ENCODE measurements at regions not wholly inside any gene's neighbourhood (a gene's known extent, or its start where the extent isn't known, plus 50 kb on each side); places are given as distances from the start of the nearest gene placed in this dataset.

- no peak for TF ChIP-seq CTCF (IDR thresholded peaks at IDR 0.05; ENCODE audit: insufficient read depth, low read length, poor library complexity, severe bottlenecking)
- H3K27me3 ChIP-seq (replicated peaks; ENCODE audit: control insufficient read depth, insufficient read depth, low read length): no peaks in the 10 kb centered on the region
- DNase-seq (ENCODE audit: extremely low read depth, insufficient read length): no peak
- no peak overlapping the region for H3K4me3 ChIP-seq (replicated peaks; ENCODE audit: low read depth, low read length)
- H3K36me3 ChIP-seq (ENCODE audit: control insufficient read depth, insufficient read depth, low read length): no peaks in the 10 kb centered on the region
Measured at GRCh38 chr3:21830541-21830940, 79.5 kb upstream of the ZNF385D start.

GRCh38 chr3:21835264-21835663, 84.3 kb upstream of the ZNF385D start:
- no peak for TF ChIP-seq CTCF (IDR thresholded peaks at IDR 0.05; ENCODE audit: insufficient read depth, low read length, poor library complexity, severe bottlenecking)
- DNase-seq (ENCODE audit: extremely low read depth, insufficient read length): no peak
- Histone ChIP-seq H3K4me3 (replicated peaks; ENCODE audit: low read depth, low read length) (no peak overlapping the region), H3K36me3 (ENCODE audit: control insufficient read depth, insufficient read depth, low read length) (no peaks in the 10 kb centered on the region), H3K27me3 (replicated peaks; ENCODE audit: control insufficient read depth, insufficient read depth, low read length) (no peaks in the 10 kb centered on the region)

- no peak for TF ChIP-seq CTCF (IDR thresholded peaks at IDR 0.05; ENCODE audit: insufficient read depth, low read length, poor library complexity, severe bottlenecking)
- Histone ChIP-seq H3K36me3 (ENCODE audit: control insufficient read depth, insufficient read depth, low read length) (no peaks in the 10 kb centered on the region), H3K27me3 (replicated peaks; ENCODE audit: control insufficient read depth, insufficient read depth, low read length) (no peaks in the 10 kb centered on the region), H3K4me3 (replicated peaks; ENCODE audit: low read depth, low read length) (no peak overlapping the region)
- no peak for DNase-seq (ENCODE audit: extremely low read depth, insufficient read length)
Measured at GRCh38 chr3:21836227-21836626, 85.2 kb upstream of the ZNF385D start.

- H3K27me3 ChIP-seq (replicated peaks; ENCODE audit: control insufficient read depth, insufficient read depth, low read length): no peaks in the 10 kb centered on the region
- no peaks in the 10 kb centered on the region for H3K36me3 ChIP-seq (ENCODE audit: control insufficient read depth, insufficient read depth, low read length)
- no peak for TF ChIP-seq CTCF (IDR thresholded peaks at IDR 0.05; ENCODE audit: insufficient read depth, low read length, poor library complexity, severe bottlenecking)
- no peak overlapping the region for H3K4me3 ChIP-seq (replicated peaks; ENCODE audit: low read depth, low read length)
- no peak for DNase-seq (ENCODE audit: extremely low read depth, insufficient read length)
Measured at GRCh38 chr3:21839176-21839575, 88.2 kb upstream of the ZNF385D start.

- TF ChIP-seq CTCF (IDR thresholded peaks at IDR 0.05; ENCODE audit: insufficient read depth, low read length, poor library complexity, severe bottlenecking): peak; percentile 19
- no peaks in the 10 kb centered on the region for H3K27me3 ChIP-seq (replicated peaks; ENCODE audit: control insufficient read depth, insufficient read depth, low read length)
- DNase-seq (ENCODE audit: extremely low read depth, insufficient read length): no peak
- H3K36me3 ChIP-seq (ENCODE audit: control insufficient read depth, insufficient read depth, low read length): no peaks in the 10 kb centered on the region
- no peak overlapping the region for H3K4me3 ChIP-seq (replicated peaks; ENCODE audit: low read depth, low read length)
Measured at GRCh38 chr3:21839592-21839991, 88.6 kb upstream of the ZNF385D start.

- H3K4me3 ChIP-seq (replicated peaks; ENCODE audit: low read depth, low read length): no peak overlapping the region
- no peak for DNase-seq (ENCODE audit: extremely low read depth, insufficient read length)
Measured at GRCh38 chr3:21847005-21847404, 96.0 kb upstream of the ZNF385D start.

More at GRCh38 chr3:21847005-21847404, 96.0 kb upstream of the ZNF385D start:
- Histone ChIP-seq H3K27me3 (replicated peaks; ENCODE audit: control insufficient read depth, insufficient read depth, low read length) (no peaks in the 10 kb centered on the region), H3K36me3 (ENCODE audit: control insufficient read depth, insufficient read depth, low read length) (no peaks in the 10 kb centered on the region)
- no peak for TF ChIP-seq CTCF (IDR thresholded peaks at IDR 0.05; ENCODE audit: insufficient read depth, low read length, poor library complexity, severe bottlenecking)
